GM12878 (cell line): ENCODE measurements at regions not wholly inside any gene's neighbourhood (a gene's known extent, or its start where the extent isn't known, plus 50 kb on each side); places are given as distances from the start of the nearest gene placed in this dataset.

Source experiments
- ATAC-seq: fragments of 200-7000 bp; cut with Tn5 transposase; 3 replicates; pipeline ENCODE4 v1.9.1; 2020; ENCODE audit warnings: mild to moderate bottlenecking, moderate library complexity
- BruUV-seq: library from RNA; stranded (reverse); fragments of 400-500 nt; replicated peaks from 2 replicates; lab custom pipeline; 2021; lab: Mats Ljungman, UMichigan
- CTCF ChIA-PET: fragments of 300-600 bp; sonication (Branson Sonifier 250); formaldehyde crosslinking; extraction: SDS; loops from one replicate; lab custom pipeline; 2021; ENCODE audit warnings: inconsistent platforms; lab: Yijun Ruan, JAX
- POLR2A ChIA-PET: fragments of 350-600 bp; formaldehyde crosslinking; extraction: SDS; loops from one replicate; lab custom pipeline; 2021; ENCODE audit warnings: inconsistent platforms; lab: Charles Lee
- RAD21 ChIA-PET: fragments of 300-600 bp; sonication (Branson Sonifier 250); formaldehyde crosslinking; loops from one replicate; lab custom pipeline; 2023; ENCODE audit warnings: antibody characterized with exemption; ENCODE audit not compliant: unreplicated experiment; lab: Charles Lee
- SMC1A ChIA-PET: fragments of 300-600 bp; sonication (Branson Sonifier 250); formaldehyde crosslinking; loops from one replicate; lab custom pipeline; 2023; ENCODE audit not compliant: unreplicated experiment, uncharacterized antibody; lab: Charles Lee
- DNase-seq: peaks from one replicate; pipeline ENCODE4 v3.0.0-alpha.2; 2011; ENCODE audit warnings: low read depth, low spot score
- FAIRE-seq: peaks from 3 replicates; lab custom pipeline; 2011; peaks lifted over from hg19 to GRCh38; lab: Jason Lieb, UNC
- H2AFZ ChIP-seq: 2 replicates; pipeline ENCODE4 v1.6.0; 2011; ENCODE audit warnings: low read depth, low read length, control low read depth; ENCODE audit not compliant: control insufficient read depth
- H3K27ac ChIP-seq: 2 replicates; pipeline ENCODE4 v1.5.1; 2011; ENCODE audit warnings: control low read depth; ENCODE audit not compliant: control insufficient read depth, insufficient read depth
- H3K27me3 ChIP-seq, 2 experiments: replicated peaks in 1 of 2; 2 replicates each; pipeline versions ENCODE4 v1.6.0 to v1.6.1; 2011; ENCODE audit warnings: low read length in 1 of 2; ENCODE audit not compliant: control insufficient read depth in 2 of 2, insufficient read depth in 2 of 2
- H3K36me3 ChIP-seq, 2 experiments: 2 replicates each; pipeline ENCODE4 v1.5.1; 2011; ENCODE audit warnings: low read length in 1 of 2; ENCODE audit not compliant: control insufficient read depth in 2 of 2, insufficient read depth in 2 of 2
- H3K4me1 ChIP-seq: 2 replicates; pipeline ENCODE4 v1.6.1; 2011; ENCODE audit warnings: mild to moderate bottlenecking, low read length, moderate library complexity, mixed read lengths; ENCODE audit not compliant: control insufficient read depth, insufficient read depth
- H3K4me2 ChIP-seq: 2 replicates; pipeline ENCODE4 v1.6.0; 2011; ENCODE audit warnings: control low read depth; ENCODE audit not compliant: control insufficient read depth, insufficient read depth
- H3K4me3 ChIP-seq: fragments of 200-600 bp; sonication (generic); 2 replicates; pipeline ENCODE4 v1.5.1; 2016
- H3K79me2 ChIP-seq: 2 replicates; pipeline ENCODE4 v1.6.0; 2011; ENCODE audit warnings: low read length; ENCODE audit not compliant: control insufficient read depth, insufficient read depth
- H3K9ac ChIP-seq: 2 replicates; pipeline ENCODE4 v1.8.0; 2011; ENCODE audit warnings: low read length, control low read depth, mixed read lengths; ENCODE audit not compliant: control insufficient read depth, insufficient read depth
- H3K9me3 ChIP-seq: replicated peaks from 3 replicates; pipeline ENCODE4 v1.5.1; 2011; ENCODE audit warnings: mild to moderate bottlenecking, low read length; ENCODE audit not compliant: control insufficient read depth, insufficient read depth
- H4K20me1 ChIP-seq: 2 replicates; pipeline ENCODE4 v1.6.0; 2011; ENCODE audit not compliant: control insufficient read depth, insufficient read depth
- CBX5 ChIP-seq: sonication (generic); IDR thresholded peaks from 2 replicates; pipeline ENCODE4 v1.6.1; 2016; ENCODE audit warnings: low read depth, moderate library complexity, mild to moderate bottlenecking, inconsistent platforms
- CHD2 ChIP-seq: IDR thresholded peaks from 2 replicates; pipeline ENCODE4 v1.6.1; 2011; ENCODE audit warnings: low read depth, low read length, improper control_type of control experiment, borderline replicate concordance
- FOXM1 ChIP-seq: IDR thresholded peaks from 2 replicates; pipeline ENCODE4 v1.6.1; 2012; ENCODE audit warnings: low read depth, mild to moderate bottlenecking, inconsistent platforms, low read length, moderate library complexity
- IKZF1 ChIP-seq: fragments of 450-650 bp; conservative IDR thresholded peaks from 2 replicates; pipeline ENCODE4 v1.6.1; 2017; ENCODE audit warnings: antibody characterized with exemption, mild to moderate bottlenecking
- JUNB ChIP-seq: IDR thresholded peaks from 2 replicates; pipeline ENCODE4 v1.6.1; 2016; ENCODE audit warnings: antibody characterized with exemption, mild to moderate bottlenecking
- MTA3 ChIP-seq: IDR thresholded peaks from 2 replicates; pipeline ENCODE4 v1.6.1; 2012; ENCODE audit warnings: low read length, inconsistent platforms, borderline replicate concordance
- SREBF1 ChIP-seq: IDR thresholded peaks from 2 replicates; pipeline ENCODE4 v1.6.1; 2012; ENCODE audit warnings: mild to moderate bottlenecking, low read length
- TCF3 ChIP-seq: IDR thresholded peaks from 2 replicates; pipeline ENCODE4 v1.6.1; 2012; ENCODE audit warnings: low read depth, mild to moderate bottlenecking, low read length, borderline replicate concordance; ENCODE audit not compliant: insufficient read depth
- WGBS: methylation state at CpG from one replicate; pipeline ENCODE4 v1.1.6; 2016; ENCODE audit warnings: low lambda C conversion rate; ENCODE audit not compliant: insufficient replicate concordance, insufficient coverage; ENCODE audit errors: missing lambda C conversion rate; 5-methylcytosine and 5-hydroxymethylcytosine counted together
- in situ Hi-C: fragments of 300-500 bp; cut with MboI; formaldehyde crosslinking; loops from 9 replicates; pipeline ENCODE4 v1.14.3; 2018; ENCODE audit warnings: mixed read lengths
- intact Hi-C: fragments of 100-400 bp; cut with micrococcal nuclease; formaldehyde crosslinking; loops from one replicate; pipeline ENCODE4 v1.14.2; 2022; ENCODE audit not compliant: unreplicated experiment
- TF ChIP-seq, protein P1 (sequence below): fragments of 450-650 bp; IDR thresholded peaks from 2 replicates; pipeline ENCODE4 v1.6.1; 2017; ENCODE audit warnings: mild to moderate bottlenecking, low read depth, inconsistent platforms; ENCODE audit not compliant: poor library complexity, severe bottlenecking

DNA sequence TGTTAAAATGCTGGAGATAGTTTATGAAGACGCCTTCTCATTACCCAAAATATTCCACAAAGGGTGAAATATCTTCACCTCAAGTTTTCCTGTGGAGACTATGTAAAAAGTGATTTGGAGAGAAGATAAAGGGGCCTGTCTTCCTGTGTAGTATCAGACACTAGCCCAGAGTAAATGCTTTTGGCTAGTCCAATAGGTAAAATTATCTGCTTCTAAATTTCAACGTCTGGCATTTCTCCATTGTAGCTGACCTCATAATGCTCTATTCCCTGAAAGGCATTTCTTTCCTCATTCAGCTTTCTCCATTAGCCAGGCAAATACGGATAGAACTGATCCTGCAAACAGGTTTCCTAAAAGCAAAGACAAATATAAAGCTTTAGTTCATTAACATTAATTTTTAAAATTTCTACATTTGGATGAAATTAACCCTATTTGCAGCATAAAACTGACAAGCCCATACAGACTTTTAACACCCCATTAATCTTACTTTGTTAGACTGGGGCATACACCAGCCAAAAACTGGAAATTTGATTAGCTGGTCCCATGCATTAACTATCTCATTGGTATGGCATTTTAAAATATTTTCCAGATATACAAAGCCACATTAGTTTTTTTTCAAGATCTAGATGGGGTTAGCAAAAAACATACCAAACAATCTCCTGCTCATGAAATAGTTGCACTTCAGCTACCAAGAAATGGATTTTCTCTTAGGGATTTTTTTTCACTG is 548.8 kb downstream of the EFNA5 start:
- DNase-seq (no peak), FAIRE-seq (no peak)
- H3K27ac ChIP-seq: no peak overlapping the region
- BruUV-seq: no TSS peak
- H4K20me1 ChIP-seq: no peaks in the 10 kb centered on the region
- ChIA-PET SMC1A (interaction anchor here (0.8 to 1.0 kb wide), 4 partner anchors 9 to 25 kb away, joined by 3 read pairs; no protein-coding TSS in a partner anchor), RAD21 (interaction anchor here (1.6 kb wide), 1 partner anchor 450 kb away, joined by 4 read pairs; no protein-coding TSS in a partner anchor), POLR2A (no interaction called here), CTCF (interaction anchor here (1.2 kb wide), 1 partner anchor 17 kb away, joined by 3 read pairs; no protein-coding TSS in a partner anchor)
- intact Hi-C loops (no loop called here), in situ Hi-C loops (no loop called here)
- no peak overlapping the region for H3K9ac ChIP-seq
- H2AFZ ChIP-seq: no peak overlapping the region
- no peak overlapping the region for H3K4me3 ChIP-seq
- H3K36me3 ChIP-seq: no peaks in the 10 kb centered on the region
- H3K79me2 ChIP-seq: no peaks in the 10 kb centered on the region
- no peaks in the 10 kb centered on the region for H3K9me3 ChIP-seq
- no peak overlapping the region for H3K4me2 ChIP-seq
- no peaks in the 10 kb centered on the region for H3K4me1 ChIP-seq
- WGBS: 13% methylated on average over 3 of the region's 3 CpGs
- no peak for TF ChIP-seq MTA3
- TF ChIP-seq, protein P1, sequence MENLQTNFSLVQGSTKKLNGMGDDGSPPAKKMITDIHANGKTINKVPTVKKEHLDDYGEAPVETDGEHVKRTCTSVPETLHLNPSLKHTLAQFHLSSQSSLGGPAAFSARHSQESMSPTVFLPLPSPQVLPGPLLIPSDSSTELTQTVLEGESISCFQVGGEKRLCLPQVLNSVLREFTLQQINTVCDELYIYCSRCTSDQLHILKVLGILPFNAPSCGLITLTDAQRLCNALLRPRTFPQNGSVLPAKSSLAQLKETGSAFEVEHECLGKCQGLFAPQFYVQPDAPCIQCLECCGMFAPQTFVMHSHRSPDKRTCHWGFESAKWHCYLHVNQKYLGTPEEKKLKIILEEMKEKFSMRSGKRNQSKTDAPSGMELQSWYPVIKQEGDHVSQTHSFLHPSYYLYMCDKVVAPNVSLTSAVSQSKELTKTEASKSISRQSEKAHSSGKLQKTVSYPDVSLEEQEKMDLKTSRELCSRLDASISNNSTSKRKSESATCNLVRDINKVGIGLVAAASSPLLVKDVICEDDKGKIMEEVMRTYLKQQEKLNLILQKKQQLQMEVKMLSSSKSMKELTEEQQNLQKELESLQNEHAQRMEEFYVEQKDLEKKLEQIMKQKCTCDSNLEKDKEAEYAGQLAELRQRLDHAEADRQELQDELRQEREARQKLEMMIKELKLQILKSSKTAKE: no peak
- TF ChIP-seq SREBF1: no peak
- no peak for TF ChIP-seq TCF3
- TF ChIP-seq IKZF1: no peak
- TF ChIP-seq FOXM1: no peak
- no peak for TF ChIP-seq CBX5
- TF ChIP-seq CHD2: no peak
- no peak for TF ChIP-seq JUNB
- TF ChIP-seq, all 136 proteins: peak for 0
- no peak for ATAC-seq
- no peaks in the 10 kb centered on the region for H3K27me3 ChIP-seq
